Neural progenitor cell (in vitro differentiated cells): ENCODE measurements at regions not wholly inside any gene's neighbourhood (a gene's known extent, or its start where the extent isn't known, plus 50 kb on each side); places are given as distances from the start of the nearest gene placed in this dataset.

ENCODE experiments used
- DNase-seq: peaks from one replicate; pipeline ENCODE4 v3.0.0-alpha.2; 2016; ENCODE audit warnings: low spot score
- H2AFZ ChIP-seq: fragments of 200-600 bp; sonication (generic); replicated peaks from 2 replicates; pipeline ENCODE4 v1.6.1; 2016; ENCODE audit warnings: antibody characterized with exemption
- H3F3A ChIP-seq: fragments of 200-600 bp; sonication (generic); 2 replicates; pipeline ENCODE4 v1.6.1; 2016; ENCODE audit warnings: antibody characterized with exemption, low read depth
- H3K27ac ChIP-seq: fragments of 200-600 bp; sonication (generic); 2 replicates; pipeline ENCODE4 v1.5.1; 2016; ENCODE audit warnings: mild to moderate bottlenecking
- H3K27me3 ChIP-seq: fragments of 200-600 bp; sonication (generic); 2 replicates; pipeline ENCODE4 v1.6.1; 2016; ENCODE audit warnings: mild to moderate bottlenecking, moderate library complexity
- H3K36me3 ChIP-seq: fragments of 200-600 bp; sonication (generic); 2 replicates; pipeline ENCODE4 v1.5.1; 2016
- H3K4me1 ChIP-seq: fragments of 200-600 bp; sonication (generic); 2 replicates; pipeline ENCODE4 v1.6.1; 2016; ENCODE audit warnings: mixed run types
- H3K4me2 ChIP-seq: fragments of 200-600 bp; sonication (generic); 2 replicates; pipeline ENCODE4 v1.6.1; 2016
- H3K4me3 ChIP-seq: fragments of 200-600 bp; sonication (generic); 2 replicates; pipeline ENCODE4 v1.5.1; 2016
- H3K79me2 ChIP-seq: fragments of 200-600 bp; sonication (generic); 2 replicates; pipeline ENCODE4 v1.6.1; 2016; ENCODE audit warnings: low read depth
- H3K9ac ChIP-seq: fragments of 200-600 bp; sonication (generic); 2 replicates; pipeline ENCODE4 v1.6.1; 2016
- H3K9me3 ChIP-seq: fragments of 200-600 bp; sonication (generic); 2 replicates; pipeline ENCODE4 v1.5.1; 2016; ENCODE audit warnings: low read depth
- H4K20me1 ChIP-seq: fragments of 200-600 bp; sonication (generic); 2 replicates; pipeline ENCODE4 v1.6.1; 2016; ENCODE audit warnings: low read depth
- H3K27ac Mint-ChIP-seq: 3 replicates; pipeline ENCODE4 v1.8.0; 2021; ENCODE audit warnings: mixed read lengths
- H3K27me3 Mint-ChIP-seq: 2 replicates; pipeline ENCODE4 v1.8.0; 2022; ENCODE audit warnings: low read depth, mild to moderate bottlenecking, inconsistent platforms, moderate library complexity, mixed read lengths; ENCODE audit not compliant: insufficient read depth
- H3K36me3 Mint-ChIP-seq: 3 replicates; pipeline ENCODE4 v1.8.0; 2021; ENCODE audit warnings: mixed read lengths
- H3K4me1 Mint-ChIP-seq: 3 replicates; pipeline ENCODE4 v1.8.0; 2021; ENCODE audit warnings: mixed read lengths
- H3K4me3 Mint-ChIP-seq: 3 replicates; pipeline ENCODE4 v1.8.0; 2021; ENCODE audit warnings: mild to moderate bottlenecking, moderate library complexity, mixed read lengths
- H3K9me3 Mint-ChIP-seq: 3 replicates; pipeline ENCODE4 v1.8.0; 2020; ENCODE audit warnings: mixed read lengths
- CTCF ChIP-seq: fragments of 200-600 bp; sonication (generic); IDR thresholded peaks from 2 replicates; pipeline ENCODE4 v1.5.1; 2017; ENCODE audit warnings: antibody characterized with exemption, mild to moderate bottlenecking
- EZH2 ChIP-seq: fragments of 200-600 bp; sonication (generic); IDR thresholded peaks from 2 replicates; pipeline ENCODE4 v1.6.1; 2017; ENCODE audit warnings: antibody characterized with exemption, mild to moderate bottlenecking, moderate library complexity
- EZH2phosphoT487 ChIP-seq: fragments of 200-600 bp; sonication (generic); IDR thresholded peaks from 2 replicates; pipeline ENCODE4 v1.6.1; 2017; ENCODE audit warnings: antibody characterized with exemption

GRCh38 chr5:89045216-89045615 is 162.2 kb upstream of the MEF2C start:
- H3F3A ChIP-seq: no peaks in the 10 kb centered on the region
- no peak overlapping the region for H3K27ac Mint-ChIP-seq
- TF ChIP-seq CTCF (no peak), EZH2 (no peak), EZH2phosphoT487 (no peak)

GRCh38 chr5:89044674-89045200 is 161.8 kb upstream of the MEF2C start:
- no peak for DNase-seq
- no peak overlapping the region for H3K27ac Mint-ChIP-seq
- H3K4me3 Mint-ChIP-seq: no peak overlapping the region
- H3K4me1 ChIP-seq: no peaks in the 10 kb centered on the region
- H4K20me1 ChIP-seq: no peaks in the 10 kb centered on the region
- H3K36me3 Mint-ChIP-seq: no peaks in the 10 kb centered on the region
- no peak for TF ChIP-seq EZH2phosphoT487
- TF ChIP-seq CTCF: no peak
- TF ChIP-seq EZH2: no peak
- no peak overlapping the region for H3K9ac ChIP-seq
- H3K27ac ChIP-seq: no peak overlapping the region
- H3K9me3 ChIP-seq: no peaks in the 10 kb centered on the region
- H3K79me2 ChIP-seq: no peaks in the 10 kb centered on the region
- H2AFZ ChIP-seq: peak overlapping the region; percentile 3
- H3K4me1 Mint-ChIP-seq: peaks cover 4% of the 10 kb centered on the region
- peaks cover 3% of the 10 kb centered on the region for H3K9me3 Mint-ChIP-seq
- no peaks in the 10 kb centered on the region for H3K27me3 ChIP-seq
- no peak overlapping the region for H3K4me2 ChIP-seq
- H3F3A ChIP-seq: no peaks in the 10 kb centered on the region
- H3K36me3 ChIP-seq: no peaks in the 10 kb centered on the region
- no peak overlapping the region for H3K4me3 ChIP-seq
- H3K27me3 Mint-ChIP-seq: peaks cover 2% of the 10 kb centered on the region

More at GRCh38 chr5:89045216-89045615, 162.2 kb upstream of the MEF2C start:
- Histone ChIP-seq H3K4me3 (no peak overlapping the region), H2AFZ (no peak overlapping the region), H3K9me3 (no peaks in the 10 kb centered on the region), H3K27me3 (no peaks in the 10 kb centered on the region), H3K9ac (no peak overlapping the region), H3K36me3 (no peaks in the 10 kb centered on the region), H4K20me1 (no peaks in the 10 kb centered on the region), H3K4me2 (no peak overlapping the region), H3K4me1 (no peaks in the 10 kb centered on the region), H3K27ac (no peak overlapping the region), H3K79me2 (no peaks in the 10 kb centered on the region)
- peaks cover 6% of the 10 kb centered on the region for H3K9me3 Mint-ChIP-seq
- H3K27me3 Mint-ChIP-seq: peaks cover 2% of the 10 kb centered on the region
- no peaks in the 10 kb centered on the region for H3K36me3 Mint-ChIP-seq
- H3K4me1 Mint-ChIP-seq: peaks cover 4% of the 10 kb centered on the region
- DNase-seq: no peak
- no peak overlapping the region for H3K4me3 Mint-ChIP-seq

GRCh38 chr5:89043676-89044075 is 160.7 kb upstream of the MEF2C start:
- Histone ChIP-seq H3K4me1 (no peaks in the 10 kb centered on the region), H4K20me1 (no peaks in the 10 kb centered on the region), H3K4me2 (no peak overlapping the region), H3K9me3 (no peaks in the 10 kb centered on the region), H3K4me3 (no peak overlapping the region), H3F3A (no peaks in the 10 kb centered on the region), H3K79me2 (no peaks in the 10 kb centered on the region), H3K27me3 (no peaks in the 10 kb centered on the region), H3K27ac (no peak overlapping the region), H3K36me3 (no peaks in the 10 kb centered on the region), H2AFZ (no peak overlapping the region), H3K9ac (no peak overlapping the region)
- Mint-ChIP-seq H3K27me3 (peaks cover 2% of the 10 kb centered on the region), H3K4me1 (peaks cover 8% of the 10 kb centered on the region), H3K36me3 (no peaks in the 10 kb centered on the region), H3K9me3 (no peaks in the 10 kb centered on the region), H3K4me3 (no peak overlapping the region), H3K27ac (no peak overlapping the region)
- no peak for DNase-seq
- TF ChIP-seq EZH2: no peak

GRCh38 chr5:89042746-89043145 is 159.8 kb upstream of the MEF2C start:
- Mint-ChIP-seq H3K27me3 (peaks cover 2% of the 10 kb centered on the region), H3K9me3 (no peaks in the 10 kb centered on the region), H3K36me3 (no peaks in the 10 kb centered on the region), H3K4me1 (peaks cover 10% of the 10 kb centered on the region), H3K4me3 (no peak overlapping the region), H3K27ac (no peak overlapping the region)
- no peaks in the 10 kb centered on the region for H3K9me3 ChIP-seq
- no peak overlapping the region for H2AFZ ChIP-seq
- no peak overlapping the region for H3K9ac ChIP-seq
- no peaks in the 10 kb centered on the region for H3K36me3 ChIP-seq
- H3K79me2 ChIP-seq: no peaks in the 10 kb centered on the region
- no peaks in the 10 kb centered on the region for H3K27me3 ChIP-seq
- H4K20me1 ChIP-seq: no peaks in the 10 kb centered on the region
- TF ChIP-seq EZH2phosphoT487 (no peak), EZH2 (no peak), CTCF (no peak)
- no peaks in the 10 kb centered on the region for H3F3A ChIP-seq
- H3K27ac ChIP-seq: no peak overlapping the region
- DNase-seq: no peak
- no peak overlapping the region for H3K4me3 ChIP-seq
- H3K4me1 ChIP-seq: no peaks in the 10 kb centered on the region
- no peak overlapping the region for H3K4me2 ChIP-seq
